Esophagus squamous epithelium (tissue), 5 donors: ENCODE measurements at regions not wholly inside any gene's neighbourhood (a gene's known extent, or its start where the extent isn't known, plus 50 kb on each side); places are given as distances from the start of the nearest gene placed in this dataset.

Experiments
- DNase-seq: peaks from one replicate; lab custom pipeline; 2025; lab: John Stamatoyannopoulos, UW
- H3K27ac ChIP-seq, 4 donors: fragments of 200-600 bp; sonication (generic); one replicate each; pipeline ENCODE4 v1.5.1; 2016 to 2019; ENCODE audit warnings: mild to moderate bottlenecking in 1 of 4
- H3K27me3 ChIP-seq, 4 donors: fragments of 200-600 bp; sonication (generic); 1 replicate in 3 of 4; 2 replicates in 1 of 4; pipeline versions ENCODE4 v1.5.1 to v1.6.0; 2017 to 2021; ENCODE audit warnings: antibody characterized with exemption in 1 of 4
- H3K36me3 ChIP-seq, 3 donors: fragments of 200-600 bp; sonication (generic); one replicate each; pipeline ENCODE4 v1.5.1; 2016 to 2019
- H3K4me1 ChIP-seq, 3 donors: fragments of 200-600 bp; sonication (generic); one replicate each; pipeline ENCODE4 v1.5.1; 2017 to 2019
- H3K4me3 ChIP-seq, 4 donors: fragments of 200-600 bp; sonication (generic); 1 replicate in 3 of 4; 2 replicates in 1 of 4; pipeline ENCODE4 v1.5.1; 2016 to 2019; ENCODE audit warnings: mild to moderate bottlenecking in 2 of 4, moderate library complexity in 1 of 4
- H3K9me3 ChIP-seq, 3 donors: fragments of 200-600 bp; sonication (generic); one replicate each; pipeline ENCODE4 v1.5.1; 2016 to 2019
- POLR2A ChIP-seq, 4 donors: fragments of 450-650 bp; IDR thresholded peaks; one replicate each; pipeline ENCODE4 v1.6.1; 2017; ENCODE audit warnings: antibody characterized with exemption in 4 of 4, mild to moderate bottlenecking in 4 of 4, moderate library complexity in 3 of 4
- WGBS, 2 donors: methylation state at CpG; one replicate each; pipeline ENCODE4 v1.1.5; 2018; 5-methylcytosine and 5-hydroxymethylcytosine counted together
- intact Hi-C: fragments of 100-400 bp; cut with DNase I; formaldehyde crosslinking; loops from one replicate; pipeline ENCODE4 v1.15.0; 2022
- TF ChIP-seq, protein P1 (sequence below), 6 experiments: fragments of 450-650 bp in 4 of 6; fragments of 200-600 bp in 2 of 6; sonication (generic) in 2 of 6; IDR thresholded peaks; one replicate each; pipeline ENCODE4 v1.5.1; 2016 to 2019; ENCODE audit warnings: antibody characterized with exemption in 6 of 6, mild to moderate bottlenecking in 4 of 6, moderate library complexity in 4 of 6
- donor health status: DM: yes; HTN: yes; CAD: no.

GRCh38 chr3:161866176-161866575 lies 369.6 kb downstream of the OTOL1 start:
- 27 to 47% methylated on average over 1 of the region's 1 CpG for WGBS, 2 donors
- H3K4me1 ChIP-seq: no peaks in the 10 kb centered on the region
- intact Hi-C loops: no loop called here
- DNase-seq: no peak
- H3K36me3 ChIP-seq: no peaks in the 10 kb centered on the region
- no peak overlapping the region for H3K27ac ChIP-seq
- no peak for TF ChIP-seq POLR2A (IDR thresholded peaks at IDR 0.05)
- TF ChIP-seq, protein P1, sequence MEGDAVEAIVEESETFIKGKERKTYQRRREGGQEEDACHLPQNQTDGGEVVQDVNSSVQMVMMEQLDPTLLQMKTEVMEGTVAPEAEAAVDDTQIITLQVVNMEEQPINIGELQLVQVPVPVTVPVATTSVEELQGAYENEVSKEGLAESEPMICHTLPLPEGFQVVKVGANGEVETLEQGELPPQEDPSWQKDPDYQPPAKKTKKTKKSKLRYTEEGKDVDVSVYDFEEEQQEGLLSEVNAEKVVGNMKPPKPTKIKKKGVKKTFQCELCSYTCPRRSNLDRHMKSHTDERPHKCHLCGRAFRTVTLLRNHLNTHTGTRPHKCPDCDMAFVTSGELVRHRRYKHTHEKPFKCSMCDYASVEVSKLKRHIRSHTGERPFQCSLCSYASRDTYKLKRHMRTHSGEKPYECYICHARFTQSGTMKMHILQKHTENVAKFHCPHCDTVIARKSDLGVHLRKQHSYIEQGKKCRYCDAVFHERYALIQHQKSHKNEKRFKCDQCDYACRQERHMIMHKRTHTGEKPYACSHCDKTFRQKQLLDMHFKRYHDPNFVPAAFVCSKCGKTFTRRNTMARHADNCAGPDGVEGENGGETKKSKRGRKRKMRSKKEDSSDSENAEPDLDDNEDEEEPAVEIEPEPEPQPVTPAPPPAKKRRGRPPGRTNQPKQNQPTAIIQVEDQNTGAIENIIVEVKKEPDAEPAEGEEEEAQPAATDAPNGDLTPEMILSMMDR (IDR thresholded peaks at IDR 0.05): no peak
- H3K4me3 ChIP-seq: no peak overlapping the region
- no peaks in the 10 kb centered on the region for H3K9me3 ChIP-seq
- no peaks in the 10 kb centered on the region for H3K27me3 ChIP-seq

GRCh38 chr3:161875483-161875882 lies 378.9 kb downstream of the OTOL1 start:
- Histone ChIP-seq H3K9me3 (no peaks in the 10 kb centered on the region), H3K4me1 (no peaks in the 10 kb centered on the region), H3K4me3 (no peak overlapping the region), H3K27ac (no peak overlapping the region), H3K36me3 (no peaks in the 10 kb centered on the region), H3K27me3 (no peaks in the 10 kb centered on the region)
- DNase-seq: no peak
- 80% methylated on average over 1 of the region's 1 CpG; no CpG with 5 or more reads in 1 of the 2 donors for WGBS, 2 donors
- no peak for TF ChIP-seq POLR2A (IDR thresholded peaks at IDR 0.05)
- TF ChIP-seq, protein P1 (IDR thresholded peaks at IDR 0.05): peak in 1 of 6 experiments; percentile 26
- intact Hi-C loops: no loop called here

- Histone ChIP-seq H3K4me3 (no peak overlapping the region), H3K9me3 (no peaks in the 10 kb centered on the region), H3K27ac (no peak overlapping the region), H3K27me3 (no peaks in the 10 kb centered on the region), H3K4me1 (no peaks in the 10 kb centered on the region), H3K36me3 (no peaks in the 10 kb centered on the region)
- 17 to 48% methylated on average over 1 of the region's 1 CpG for WGBS, 2 donors
- intact Hi-C loops: no loop called here
- DNase-seq: no peak
- TF ChIP-seq, protein P1 (IDR thresholded peaks at IDR 0.05): no peak
- no peak for TF ChIP-seq POLR2A (IDR thresholded peaks at IDR 0.05)
Observed at GRCh38 chr3:161879470-161879869, 382.9 kb downstream of the OTOL1 start.

- no peak overlapping the region for H3K27ac ChIP-seq
- H3K36me3 ChIP-seq: no peaks in the 10 kb centered on the region
- H3K4me1 ChIP-seq: no peaks in the 10 kb centered on the region
- TF ChIP-seq, protein P1 (IDR thresholded peaks at IDR 0.05): no peak
- TF ChIP-seq POLR2A (IDR thresholded peaks at IDR 0.05): no peak
- no peaks in the 10 kb centered on the region for H3K27me3 ChIP-seq
- H3K9me3 ChIP-seq: peaks cover 0 to 7% (median 0%) of the 10 kb centered on the region in 3 donors
- no peak overlapping the region for H3K4me3 ChIP-seq
- no peak for DNase-seq
- intact Hi-C loops: no loop called here
- WGBS, 2 donors: 71 to 72% methylated on average over 4 to 5 of the region's 5 CpGs
Observed at GRCh38 chr3:161884830-161885229, 388.2 kb downstream of the OTOL1 start.

DNA sequence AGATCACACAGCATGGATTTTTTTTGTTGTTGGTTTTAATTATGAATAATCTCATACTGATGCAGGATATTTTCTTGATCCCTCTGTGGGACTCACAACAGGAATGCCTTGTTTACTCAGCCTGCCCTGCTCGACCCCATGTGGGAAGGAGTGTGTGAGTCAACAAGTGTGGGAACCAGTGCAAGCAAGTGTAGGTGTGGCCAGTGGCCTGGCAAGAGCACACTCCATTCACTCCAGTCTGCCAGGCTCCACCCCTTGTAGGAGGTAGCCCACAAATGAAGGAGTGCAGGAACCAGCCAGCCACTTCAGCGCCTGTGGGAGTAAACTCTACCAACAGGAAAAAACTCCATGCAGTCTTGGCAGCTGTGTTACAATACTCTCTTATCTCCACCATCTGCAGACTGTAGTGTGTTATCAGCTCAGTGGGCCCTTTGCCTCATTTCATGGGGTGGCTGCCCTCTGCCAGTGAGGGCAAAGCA lies 393.6 kb downstream of the OTOL1 start:
- intact Hi-C loops: no loop called here
- no peaks in the 10 kb centered on the region for H3K4me1 ChIP-seq
- 20 to 40% methylated on average over 1 to 2 of the region's 2 CpGs for WGBS, 2 donors

More for the DNA sequence above, 393.6 kb downstream of the OTOL1 start:
- Histone ChIP-seq H3K4me3 (no peak overlapping the region), H3K9me3 (peaks cover 0 to 1% (median 0%) of the 10 kb centered on the region in 3 donors), H3K27ac (no peak overlapping the region), H3K36me3 (no peaks in the 10 kb centered on the region), H3K27me3 (no peaks in the 10 kb centered on the region)
- TF ChIP-seq, protein P1 (IDR thresholded peaks at IDR 0.05): no peak
- TF ChIP-seq POLR2A (IDR thresholded peaks at IDR 0.05): no peak
- no peak for DNase-seq
